ENCODE measurements at regions not wholly inside any gene's neighbourhood (a gene's known extent, or its start where the extent isn't known, plus 50 kb on each side); places are given as distances from the start of the nearest gene placed in this dataset.
A peak's percentile ranks its signal among the peaks of the same experiment; 100 is the strongest.

DNA sequence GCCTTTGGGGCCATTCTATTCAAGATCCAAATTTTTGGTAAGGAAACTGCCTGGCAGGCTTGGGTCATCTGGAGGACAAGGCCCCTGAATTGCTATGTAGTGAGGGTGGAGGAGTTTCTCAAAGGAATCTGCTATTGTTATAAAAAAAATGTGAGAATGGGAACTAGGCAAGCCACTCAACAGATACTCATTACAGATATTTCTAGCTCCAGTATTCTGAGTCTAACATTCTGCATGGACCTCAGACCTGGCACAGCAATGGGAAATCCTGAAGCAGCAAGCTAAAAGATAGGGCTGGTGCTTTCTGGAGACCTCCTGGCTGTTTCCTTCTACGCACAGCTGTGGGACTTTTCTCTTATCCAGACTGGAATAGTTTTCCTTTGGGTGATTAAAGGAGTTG is 430.7 kb upstream of the RBMS3 start:
- no peak for DNase-seq
- no peak for ATAC-seq
- intact Hi-C loops (cut with DNase I, micrococcal nuclease): no loop called here

DNA sequence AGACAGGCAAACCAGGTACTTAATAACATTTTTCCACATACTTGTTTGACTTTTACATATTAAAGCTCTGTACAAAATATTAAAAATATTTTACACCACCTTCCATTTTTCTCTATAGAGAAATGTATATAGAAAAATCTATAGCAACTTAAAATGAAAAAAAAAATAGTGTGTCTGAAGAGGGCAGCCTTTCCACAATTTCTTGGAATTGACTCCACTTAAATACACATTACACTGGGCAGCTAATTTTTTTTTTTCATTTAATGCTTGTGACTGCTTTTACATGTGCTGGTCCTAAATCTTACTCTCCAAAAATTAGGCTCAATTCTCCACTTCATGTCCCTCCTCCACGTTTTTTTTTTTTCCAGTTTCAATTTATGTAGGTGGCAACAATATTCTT is 427.0 kb upstream of the RBMS3 start:
- intact Hi-C loops (cut with DNase I, micrococcal nuclease): no loop called here
- ATAC-seq: no peak
- no peak for DNase-seq

DNA sequence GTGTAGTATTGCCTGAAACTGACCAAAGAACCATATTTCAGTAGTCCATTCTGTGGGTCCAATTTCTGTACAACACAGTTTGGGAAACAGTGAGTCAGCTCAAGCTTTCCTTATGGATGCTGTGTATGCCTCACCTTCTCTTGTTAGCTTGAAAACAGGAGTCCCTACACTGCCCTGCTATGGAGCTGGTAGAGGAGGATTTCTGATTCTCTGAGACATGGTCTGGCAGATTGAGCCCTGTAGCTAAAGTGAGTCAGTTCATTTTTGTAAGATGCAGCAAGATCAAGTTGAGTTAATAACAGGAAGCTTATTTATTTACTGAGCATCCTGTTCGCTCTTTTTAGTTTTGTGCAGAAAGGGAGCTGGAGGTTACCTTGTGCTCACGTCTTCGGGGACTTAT is 424.1 kb upstream of the RBMS3 start:
- DNase-seq (no peak), ATAC-seq (no peak)
- intact Hi-C loops (cut with DNase I, micrococcal nuclease): no loop called here

DNA sequence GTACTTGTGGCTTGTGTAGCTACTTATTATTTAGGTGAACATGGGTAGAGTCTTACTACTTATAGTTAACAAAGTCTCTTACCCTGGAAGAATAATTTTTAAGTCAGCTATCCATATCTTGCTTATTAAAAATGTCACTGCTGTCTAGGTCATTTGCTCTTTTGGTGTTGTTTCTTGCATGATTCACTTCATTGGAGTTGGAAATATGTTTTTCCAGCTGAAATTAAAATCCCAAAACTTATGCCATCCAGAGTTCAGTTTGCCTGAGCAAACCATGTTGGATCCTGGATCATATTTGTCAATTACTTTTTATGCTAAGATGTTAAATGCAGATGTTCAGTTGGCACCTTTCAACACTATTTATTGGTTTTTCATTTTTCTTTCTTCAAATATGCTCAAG is 421.0 kb upstream of the RBMS3 start:
- intact Hi-C loops (cut with DNase I, micrococcal nuclease): no loop called here
- ATAC-seq (no peak), DNase-seq (no peak)

DNA sequence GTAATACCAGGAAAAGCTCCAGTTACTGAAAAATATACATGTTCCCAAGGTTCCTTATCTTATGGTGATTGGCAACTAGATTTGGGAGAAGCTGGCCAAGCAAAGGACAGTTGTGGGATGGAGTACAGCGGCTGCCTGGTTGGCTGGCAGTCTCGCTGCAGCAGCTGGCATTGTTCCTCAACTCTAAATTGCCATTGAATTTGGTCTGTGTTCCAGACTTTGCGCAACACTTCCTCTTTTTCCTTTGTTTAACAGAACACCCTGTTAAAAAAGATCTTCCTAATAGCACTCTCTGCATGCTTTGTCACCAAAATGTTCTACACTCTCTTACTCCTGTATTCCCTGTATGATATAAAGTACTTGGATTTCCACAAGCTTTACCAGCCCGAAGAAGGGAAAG is 420.6 kb upstream of the RBMS3 start:
- ATAC-seq (no peak), DNase-seq (no peak)
- intact Hi-C loops (cut with DNase I, micrococcal nuclease): no loop called here

DNA sequence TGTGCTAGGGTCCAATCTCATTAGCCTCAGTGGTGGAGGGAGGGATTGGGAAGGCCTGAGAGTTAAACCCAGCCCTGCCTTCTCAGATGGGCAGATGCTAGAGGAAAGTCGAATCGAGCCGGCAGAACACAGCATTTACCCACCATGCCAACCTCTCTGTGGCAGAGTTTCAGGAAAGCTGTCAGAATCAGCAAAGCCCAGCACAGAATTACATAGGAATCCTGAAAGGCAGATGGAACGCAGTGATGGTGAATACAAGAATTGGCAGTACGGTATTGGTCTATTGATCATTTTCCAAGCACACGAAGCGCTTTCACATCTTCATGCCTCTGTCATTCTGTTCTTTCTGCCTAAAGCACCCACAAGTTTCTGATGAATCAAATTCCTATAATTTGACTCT is 417.7 kb upstream of the RBMS3 start:
- DNase-seq (no peak), ATAC-seq (no peak)
- intact Hi-C loops (cut with DNase I, micrococcal nuclease): no loop called here

DNA sequence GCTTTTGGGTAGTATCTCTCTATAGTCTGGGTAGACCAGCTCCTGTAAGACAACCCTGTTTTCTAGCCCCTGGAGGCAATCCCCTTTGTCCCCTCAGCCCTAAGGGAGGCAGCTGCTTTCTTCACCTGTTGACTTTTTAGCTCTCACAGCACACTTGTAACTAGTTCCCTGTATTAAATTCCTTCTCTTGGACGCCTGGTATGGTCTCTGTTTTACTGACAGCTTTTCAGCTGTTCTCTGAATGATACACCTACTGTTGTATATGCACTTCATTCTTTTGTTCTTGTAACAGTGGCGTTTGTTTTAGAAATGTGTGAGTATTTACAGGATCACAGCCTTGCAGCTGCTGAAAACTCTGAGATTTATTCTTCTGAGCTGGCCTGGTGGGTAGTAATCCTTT is 413.0 kb upstream of the RBMS3 start:
- ATAC-seq (no peak), DNase-seq (no peak)
- intact Hi-C loops (cut with DNase I, micrococcal nuclease): no loop called here

DNA sequence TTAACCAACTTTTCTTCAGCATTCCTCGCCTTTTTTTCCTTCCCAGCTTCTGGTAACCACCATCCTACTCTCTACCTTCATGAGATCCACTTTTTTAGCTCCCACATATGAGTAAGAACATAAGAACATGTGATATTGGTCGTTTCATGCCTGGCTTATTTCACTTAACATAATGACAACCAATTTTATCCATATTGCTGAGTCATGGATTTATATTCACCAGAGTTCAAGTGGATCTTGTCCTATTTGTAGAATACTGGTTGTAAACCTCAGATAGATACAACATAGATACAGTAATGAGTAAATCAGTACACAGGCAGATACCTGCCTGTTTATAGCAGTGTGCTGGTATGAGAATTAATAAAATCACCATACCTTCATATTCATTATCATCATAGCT is 412.0 kb upstream of the RBMS3 start:
- intact Hi-C loops (cut with DNase I, micrococcal nuclease): no loop called here
- ATAC-seq (no peak), DNase-seq (no peak)

DNA sequence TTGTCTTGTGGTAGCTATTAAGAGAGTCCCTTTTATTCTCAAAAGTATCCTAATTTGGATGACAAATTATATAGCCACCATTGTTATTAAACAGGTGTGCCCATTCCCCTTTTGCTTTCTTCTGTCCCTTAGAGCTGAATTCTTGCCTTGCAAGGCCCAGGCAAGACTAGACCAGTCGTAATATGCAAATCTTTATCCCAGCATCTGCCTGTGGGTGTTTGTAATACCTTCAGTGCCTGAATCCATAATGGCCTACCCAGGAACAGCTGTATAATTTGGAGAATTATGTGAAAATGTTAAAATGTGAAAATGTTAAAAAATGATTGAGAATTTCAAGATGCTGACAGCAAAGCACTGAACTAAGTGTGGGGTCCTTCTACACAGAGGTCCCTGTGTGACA is 403.0 kb upstream of the RBMS3 start:
- intact Hi-C loops (cut with DNase I, micrococcal nuclease): no loop called here
- DNase-seq (no peak), ATAC-seq (no peak)

DNA sequence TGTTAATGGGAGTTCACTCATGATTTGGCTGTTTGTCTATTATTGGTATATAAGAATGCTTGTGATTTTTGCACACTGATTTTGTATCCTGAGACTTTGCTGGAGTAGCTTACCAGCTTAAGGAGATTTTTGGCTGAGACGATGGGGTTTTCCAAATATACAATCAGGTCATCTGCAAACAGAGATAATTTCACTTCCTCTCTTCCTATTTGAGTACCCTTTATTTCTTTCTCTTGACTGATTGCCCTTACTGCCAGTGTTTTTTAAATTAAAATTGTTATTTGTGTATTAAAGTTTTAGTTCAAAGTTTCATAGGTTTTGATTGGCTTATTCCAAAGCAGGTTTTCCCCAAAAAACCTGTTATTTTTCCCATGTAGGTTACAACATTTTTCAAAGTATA is 390.5 kb upstream of the RBMS3 start:
- intact Hi-C loops (cut with DNase I, micrococcal nuclease): no loop called here
- DNase-seq (no peak), ATAC-seq (no peak)

DNA sequence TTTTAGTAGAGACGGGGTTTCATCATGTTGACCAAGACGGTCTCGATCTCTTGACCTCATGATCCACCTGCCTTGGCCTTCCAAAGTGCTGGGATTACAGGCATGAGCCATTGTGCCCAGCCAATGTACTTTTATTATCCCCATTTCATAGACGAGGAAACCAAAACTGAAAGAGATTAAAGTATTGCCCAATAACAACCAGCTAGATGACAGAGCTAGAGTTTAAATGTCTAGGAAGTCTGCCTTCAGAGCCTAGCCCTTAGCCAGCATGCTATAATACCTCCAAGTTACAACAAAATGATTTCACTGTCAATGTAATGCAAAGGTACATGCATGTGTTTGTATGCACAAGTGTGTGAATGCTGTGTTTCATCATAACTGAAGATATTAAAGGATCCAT is 389.4 kb upstream of the RBMS3 start:
- ATAC-seq (no peak), DNase-seq (no peak)
- intact Hi-C loops (cut with DNase I, micrococcal nuclease): no loop called here

DNA sequence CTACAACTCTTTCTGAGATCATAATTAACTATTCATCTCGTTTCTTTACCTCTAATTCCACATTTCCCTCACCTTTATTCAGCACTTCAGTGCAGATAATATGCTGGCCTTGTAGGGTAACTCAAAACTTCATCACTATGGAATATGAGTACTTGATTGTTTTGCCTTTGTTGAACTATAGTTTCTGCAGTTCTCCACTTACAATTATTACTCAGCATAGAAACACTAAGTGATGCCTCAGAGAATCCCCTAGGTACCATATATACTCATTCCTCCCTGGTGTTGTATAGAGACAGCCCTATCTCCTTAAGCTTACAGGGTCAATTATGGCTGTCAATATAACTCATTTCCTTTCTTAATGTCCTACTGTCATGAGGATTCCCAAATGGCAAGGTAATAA is 380.6 kb upstream of the RBMS3 start:
- DNase-seq: no peak
- intact Hi-C loops (cut with DNase I, micrococcal nuclease): no loop called here
- no peak for ATAC-seq

DNA sequence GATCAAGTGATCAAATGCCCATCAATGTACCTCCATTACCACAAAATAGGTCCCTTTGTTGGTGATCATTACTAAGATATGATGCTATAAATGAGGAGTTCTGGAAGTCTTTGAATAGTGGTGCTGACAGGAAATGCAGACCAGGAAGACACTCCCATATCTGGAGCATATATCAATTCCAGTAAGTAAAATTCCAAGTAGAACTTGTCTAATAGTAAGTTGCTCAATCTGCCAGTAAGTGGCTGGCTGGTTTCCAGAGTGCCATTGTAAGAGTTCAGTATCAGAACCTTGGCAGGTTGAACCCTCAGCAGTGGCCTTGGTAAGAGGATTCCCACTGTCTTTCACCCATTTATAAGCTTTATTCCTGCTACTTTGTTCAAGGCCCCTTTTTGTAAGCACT is 379.9 kb upstream of the RBMS3 start:
- intact Hi-C loops (cut with DNase I, micrococcal nuclease): no loop called here
- no peak for ATAC-seq
- no peak for DNase-seq

DNA sequence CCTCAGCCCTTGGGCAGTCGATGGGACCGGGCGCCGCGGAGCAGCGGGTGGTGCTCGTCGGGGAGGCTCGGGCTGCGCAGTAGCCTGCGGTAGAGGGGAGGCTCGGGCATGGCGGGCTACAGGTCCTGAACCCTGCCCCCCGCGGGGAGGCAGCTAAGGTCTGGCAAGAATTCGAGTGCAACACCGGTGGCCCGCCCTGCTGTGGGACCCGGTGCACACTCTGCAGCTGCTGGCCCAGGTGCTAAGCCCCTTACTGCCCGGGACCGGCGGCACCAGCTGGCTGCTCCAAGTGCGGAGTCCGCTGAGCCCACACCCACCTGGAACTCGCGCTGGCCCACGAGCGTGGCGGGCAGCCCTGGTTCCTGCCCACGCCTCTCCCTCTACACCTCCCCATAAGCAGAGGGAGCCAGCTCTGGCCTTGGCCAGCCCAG is 377.7 kb upstream of the RBMS3 start:
- intact Hi-C loops (cut with DNase I, micrococcal nuclease): no loop called here
- DNase-seq (peak in 1 of 2 donors; percentile 2), ATAC-seq (no peak)

DNA sequence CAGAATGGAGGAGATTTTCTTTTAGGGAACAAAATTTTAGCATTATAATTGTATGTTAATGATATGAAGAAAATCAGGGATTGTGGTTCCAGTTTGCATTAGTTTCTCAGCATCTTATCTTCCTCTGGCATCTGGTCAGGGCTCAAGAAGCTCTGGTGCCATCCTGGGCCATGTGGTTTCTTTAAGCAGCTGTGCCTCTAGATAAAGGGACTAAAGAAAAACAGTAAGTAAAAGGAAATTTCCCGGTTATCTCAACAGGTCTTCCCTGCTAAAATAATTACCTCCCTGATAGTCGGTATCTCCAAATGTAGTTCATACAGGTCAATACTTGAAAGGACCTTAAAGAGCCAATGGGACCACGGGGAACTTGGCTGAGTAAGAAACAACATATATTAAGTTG is 375.1 kb upstream of the RBMS3 start:
- intact Hi-C loops (cut with DNase I, micrococcal nuclease): no loop called here
- ATAC-seq (no peak), DNase-seq (no peak)

DNA sequence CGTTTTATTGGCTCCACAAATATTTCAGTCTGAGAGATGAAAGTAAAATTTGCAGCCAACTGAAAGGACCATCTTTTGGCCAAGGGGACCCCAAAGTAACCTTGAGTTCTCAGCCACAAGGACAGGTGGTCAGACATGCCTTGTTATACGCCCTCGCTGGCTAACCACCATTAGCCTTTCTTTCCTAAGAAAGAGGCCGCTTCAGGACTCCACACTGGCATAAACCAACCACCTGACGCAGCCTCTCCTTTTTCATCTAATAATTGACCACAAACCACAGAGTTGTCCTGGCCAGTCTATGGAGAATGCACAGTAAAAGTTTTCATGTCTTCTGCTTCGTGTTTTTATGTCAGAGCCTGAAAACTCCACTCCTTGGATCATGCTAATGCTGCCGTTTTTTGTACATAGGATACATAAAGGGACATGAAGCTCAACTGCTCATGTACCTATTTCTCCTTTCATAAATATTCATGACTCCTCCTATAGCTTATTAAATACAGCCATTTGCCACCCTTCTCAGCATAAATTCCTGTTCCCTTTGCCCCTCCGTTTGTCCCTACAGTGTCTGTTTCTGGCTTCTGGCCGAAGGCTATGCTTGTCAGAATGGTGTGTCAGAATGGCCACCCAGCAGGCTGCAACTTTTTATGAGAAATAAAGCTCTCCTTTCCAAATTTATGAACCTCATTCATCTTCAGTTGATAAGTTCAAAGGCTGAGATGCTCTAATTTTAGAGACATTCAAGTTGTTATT is 374.1 kb upstream of the RBMS3 start:
- ATAC-seq: no peak
- intact Hi-C loops (cut with DNase I, micrococcal nuclease): no loop called here
- no peak for DNase-seq

DNA sequence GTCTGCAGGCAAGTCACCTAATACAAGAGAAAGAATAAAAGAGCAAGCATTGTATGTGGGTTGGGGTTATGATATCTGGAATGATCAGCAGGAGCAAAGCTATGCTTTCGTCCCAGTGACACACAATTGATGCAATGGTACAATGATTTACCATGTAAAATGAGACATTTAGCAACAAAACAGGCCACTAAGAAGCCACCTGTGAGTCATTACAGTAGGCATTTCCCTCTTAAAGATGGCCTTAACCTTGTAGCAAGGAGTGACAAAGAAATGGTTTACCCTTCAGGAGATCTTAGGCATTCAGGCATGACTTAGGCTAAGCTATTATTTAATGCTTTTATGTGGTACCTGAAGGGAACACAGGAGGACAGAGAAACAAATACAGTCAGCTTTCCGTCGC is 373.3 kb upstream of the RBMS3 start:
- DNase-seq: no peak
- intact Hi-C loops (cut with DNase I, micrococcal nuclease): no loop called here
- no peak for ATAC-seq

DNA sequence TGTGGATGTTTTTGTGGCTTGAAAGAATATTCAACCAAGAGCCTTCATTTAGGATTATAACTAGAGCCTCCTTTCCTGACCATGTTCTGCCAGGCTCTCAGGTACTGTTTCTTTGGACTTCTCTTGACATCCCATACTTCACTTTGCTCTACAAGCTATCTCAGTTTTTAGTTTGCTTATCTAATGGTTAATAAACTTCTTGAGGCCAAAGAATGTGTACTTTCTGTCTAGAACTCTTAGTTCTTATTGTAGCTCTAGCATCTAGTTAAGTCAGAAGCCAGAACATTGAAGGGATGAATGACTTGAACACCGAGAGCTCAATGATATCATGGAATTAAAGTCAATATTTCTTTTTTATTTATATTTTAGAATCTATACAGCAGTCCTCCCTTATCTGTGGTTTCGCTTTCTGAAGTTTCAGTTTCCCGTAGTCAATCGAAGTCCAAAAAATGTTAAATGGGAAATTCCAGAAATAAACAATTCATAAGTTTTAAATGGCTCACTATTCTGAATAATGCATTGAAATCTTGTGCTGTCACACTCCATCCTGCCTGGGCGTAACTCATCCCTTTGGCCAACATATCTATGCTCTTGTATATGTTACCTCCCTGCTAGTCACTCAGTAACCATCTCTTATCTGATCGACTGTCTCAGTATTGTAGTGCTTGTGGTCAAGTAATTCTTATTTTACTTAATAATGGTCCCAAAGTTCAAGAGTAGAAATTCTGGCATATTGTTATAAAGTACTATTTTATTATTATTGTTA is 368.6 kb upstream of the RBMS3 start:
- DNase-seq (no peak), ATAC-seq (no peak)
- intact Hi-C loops (cut with DNase I, micrococcal nuclease): no loop called here

DNA sequence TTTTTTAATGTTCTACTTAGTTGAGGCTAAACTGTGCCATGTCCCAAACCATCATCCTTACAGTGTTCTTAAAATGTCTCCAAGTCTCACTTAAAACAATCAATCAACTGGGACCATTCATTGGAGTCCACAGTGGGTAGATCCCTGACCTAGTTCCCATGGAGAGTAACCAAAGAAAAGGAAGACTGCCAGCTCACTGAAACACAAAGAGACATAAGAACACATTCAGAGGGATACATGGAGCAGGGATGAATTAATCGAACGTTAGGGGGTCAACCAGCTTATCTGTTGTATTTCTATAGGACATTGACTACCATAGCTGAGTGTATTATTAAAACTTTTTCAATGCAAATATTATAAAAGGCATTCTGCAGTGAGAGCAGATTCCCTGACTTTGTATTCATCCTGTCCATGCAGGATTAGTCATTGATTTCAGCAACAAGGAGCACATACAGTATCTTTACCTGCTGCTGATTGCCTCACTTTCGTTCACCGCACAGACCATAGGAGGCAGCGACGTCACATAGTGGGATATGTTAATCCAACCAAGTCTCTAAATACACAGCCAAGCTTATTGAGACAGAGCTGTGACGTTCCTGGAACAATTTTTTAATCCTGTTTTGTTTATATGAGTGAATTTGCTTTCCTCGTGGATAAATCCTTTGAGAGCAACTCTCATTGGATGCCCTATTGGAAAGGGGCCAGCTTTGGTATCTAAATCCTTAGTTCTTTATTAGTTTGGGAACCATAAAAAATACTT is 364.9 kb upstream of the RBMS3 start:
- intact Hi-C loops (cut with DNase I, micrococcal nuclease): no loop called here
- ATAC-seq (no peak), DNase-seq (peak in 1 of 2 donors; percentile 25)
